Spleen (tissue), 7 donors: ENCODE measurements at regions not wholly inside any gene's neighbourhood (a gene's known extent, or its start where the extent isn't known, plus 50 kb on each side); places are given as distances from the start of the nearest gene placed in this dataset.

Source experiments
- POLR2AphosphoS5 ChIP-seq, 3 donors: sonication (generic); formaldehyde crosslinking; IDR thresholded peaks; one replicate each; pipeline ENCODE4 v1.5.1; 2017; ENCODE audit warnings: antibody characterized with exemption in 3 of 3
- TF ChIP-seq, protein P1 (sequence below), 11 experiments: fragments of 200-600 bp in 7 of 11; fragments of 450-650 bp in 4 of 11; sonication (generic) in 4 of 11; IDR thresholded peaks in 8 of 11; conservative IDR thresholded peaks in 3 of 11; 1 replicate in 7 of 11; 2 replicates in 4 of 11; pipeline versions ENCODE4 v1.4.0 to v1.8.0; 2016 to 2021; ENCODE audit warnings: antibody characterized with exemption in 11 of 11, inconsistent platforms in 4 of 11, mild to moderate bottlenecking in 1 of 11
- donor health status: DM: no; HTN: no; CAD: no; lungs with moderate emphysema.
- donor health status: DM: no; HTN: no; CAD: no.
- donor health status: DM: no; HTN: no; CAD: no.

DNA sequence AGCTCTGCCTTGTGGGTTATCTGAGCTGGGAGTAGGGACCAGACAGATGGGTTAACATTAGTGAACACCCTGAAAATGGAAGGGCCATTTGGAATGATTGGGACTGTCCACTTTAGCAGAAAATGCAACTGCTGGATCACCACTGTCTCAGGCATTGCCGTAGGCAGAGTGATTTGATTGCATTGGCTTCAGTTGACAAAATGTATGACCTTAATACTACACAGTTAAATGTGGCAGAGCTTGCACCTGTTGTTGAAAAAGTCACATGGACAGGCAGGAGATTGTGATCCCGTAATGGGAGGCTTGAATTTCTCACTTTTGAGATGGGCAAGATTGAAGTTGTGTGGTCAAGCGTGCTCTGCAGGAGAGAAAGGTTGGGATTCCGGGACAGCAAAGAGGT, 166.5 kb upstream of the PUDP start:
- TF ChIP-seq, protein P1, sequence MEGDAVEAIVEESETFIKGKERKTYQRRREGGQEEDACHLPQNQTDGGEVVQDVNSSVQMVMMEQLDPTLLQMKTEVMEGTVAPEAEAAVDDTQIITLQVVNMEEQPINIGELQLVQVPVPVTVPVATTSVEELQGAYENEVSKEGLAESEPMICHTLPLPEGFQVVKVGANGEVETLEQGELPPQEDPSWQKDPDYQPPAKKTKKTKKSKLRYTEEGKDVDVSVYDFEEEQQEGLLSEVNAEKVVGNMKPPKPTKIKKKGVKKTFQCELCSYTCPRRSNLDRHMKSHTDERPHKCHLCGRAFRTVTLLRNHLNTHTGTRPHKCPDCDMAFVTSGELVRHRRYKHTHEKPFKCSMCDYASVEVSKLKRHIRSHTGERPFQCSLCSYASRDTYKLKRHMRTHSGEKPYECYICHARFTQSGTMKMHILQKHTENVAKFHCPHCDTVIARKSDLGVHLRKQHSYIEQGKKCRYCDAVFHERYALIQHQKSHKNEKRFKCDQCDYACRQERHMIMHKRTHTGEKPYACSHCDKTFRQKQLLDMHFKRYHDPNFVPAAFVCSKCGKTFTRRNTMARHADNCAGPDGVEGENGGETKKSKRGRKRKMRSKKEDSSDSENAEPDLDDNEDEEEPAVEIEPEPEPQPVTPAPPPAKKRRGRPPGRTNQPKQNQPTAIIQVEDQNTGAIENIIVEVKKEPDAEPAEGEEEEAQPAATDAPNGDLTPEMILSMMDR (IDR thresholded peaks at IDR 0.05 in 8 of 11, conservative IDR thresholded peaks at IDR 0.05 in 3 of 11) = no peak
- TF ChIP-seq POLR2AphosphoS5 (IDR thresholded peaks at IDR 0.05) = no peak
